GM12801 (cell line): ENCODE measurements at regions not wholly inside any gene's neighbourhood (a gene's known extent, or its start where the extent isn't known, plus 50 kb on each side); places are given as distances from the start of the nearest gene placed in this dataset.

Experiments used
- CTCF ChIP-seq: IDR thresholded peaks from one replicate; pipeline ENCODE4 v1.5.1; 2011; ENCODE audit warnings: control low read depth; ENCODE audit not compliant: insufficient read length; ENCODE audit errors: extremely low read depth

- no peak for TF ChIP-seq CTCF
Measured at GRCh38 chr2:16031058-16031847, 90.9 kb downstream of the MYCN start.

- no peak for TF ChIP-seq CTCF
Measured at GRCh38 chr2:16030206-16031057, 90.1 kb downstream of the MYCN start.

GRCh38 chr2:16028644-16029043 lies 88.3 kb downstream of the MYCN start:
- no peak for TF ChIP-seq CTCF

GRCh38 chr2:16026816-16027501 lies 86.6 kb downstream of the MYCN start:
- TF ChIP-seq CTCF, result no peak

GRCh38 chr2:16025876-16026640 lies 85.7 kb downstream of the MYCN start:
- no peak for TF ChIP-seq CTCF

GRCh38 chr2:16025211-16025875 lies 85.0 kb downstream of the MYCN start:
- TF ChIP-seq CTCF, result no peak
